Stomach (tissue), 8 donors: ENCODE measurements at regions not wholly inside any gene's neighbourhood (a gene's known extent, or its start where the extent isn't known, plus 50 kb on each side); places are given as distances from the start of the nearest gene placed in this dataset.
A peak's percentile ranks its signal among the peaks of the same experiment; 100 is the strongest.

ENCODE experiments used
- DNase-seq, 2 donors: peaks; one replicate each; pipeline versions ENCODE4 v3.0.0 to v3.0.0-alpha.2; 2013 to 2019
- H3K27ac ChIP-seq, 5 donors: fragments of 200-600 bp in 4 of 5; sonication (generic) in 4 of 5; one replicate each; pipeline ENCODE4 v1.5.1; 2013 to 2019; ENCODE audit warnings: mild to moderate bottlenecking in 1 of 5, moderate library complexity in 1 of 5
- H3K27me3 ChIP-seq, 3 donors: fragments of 200-600 bp; sonication (generic); one replicate each; pipeline ENCODE4 v1.5.1; 2017 to 2019; ENCODE audit warnings: mixed run types in 1 of 3
- H3K36me3 ChIP-seq, 4 donors: fragments of 200-600 bp; sonication (generic); 1 replicate in 3 of 4; 2 replicates in 1 of 4; pipeline ENCODE4 v1.5.1; 2016 to 2019
- H3K4me1 ChIP-seq, 4 donors: fragments of 200-600 bp; sonication (generic); one replicate each; pipeline ENCODE4 v1.5.1; 2016 to 2019
- H3K4me3 ChIP-seq, 4 donors: fragments of 200-600 bp; sonication (generic) in 3 of 4; one replicate each; pipeline ENCODE4 v1.5.1; 2016 to 2019; ENCODE audit warnings: mild to moderate bottlenecking in 1 of 4
- H3K9me3 ChIP-seq, 4 donors: fragments of 200-600 bp; sonication (generic); one replicate each; pipeline ENCODE4 v1.5.1; 2016 to 2019
- EP300 ChIP-seq: sonication (generic); formaldehyde crosslinking; IDR thresholded peaks from one replicate; pipeline ENCODE4 v1.6.1; 2017; ENCODE audit warnings: antibody characterized with exemption
- POLR2A ChIP-seq, 4 donors: fragments of 450-650 bp; IDR thresholded peaks; one replicate each; pipeline ENCODE4 v1.6.1; 2016; ENCODE audit warnings: antibody characterized with exemption in 4 of 4, control low read depth in 2 of 4, mild to moderate bottlenecking in 1 of 4, moderate library complexity in 1 of 4
- POLR2AphosphoS5 ChIP-seq, 3 donors: sonication (generic); formaldehyde crosslinking; IDR thresholded peaks; one replicate each; pipeline ENCODE4 v1.6.1; 2016; ENCODE audit warnings: antibody characterized with exemption in 3 of 3
- WGBS, 5 donors: extraction: QIAGEN DNeasy Blood & Tissue Kit in 3 of 5; methylation state at CpG; one replicate each; pipeline versions ENCODE4 v1.1.5 to v1.1.7; 2013 to 2018; 5-methylcytosine and 5-hydroxymethylcytosine counted together
- intact Hi-C: fragments of 100-400 bp; cut with DNase I; formaldehyde crosslinking; loops from one replicate; pipeline ENCODE4 v1.15.1; 2023; ENCODE audit warnings: low total_unique reads
- TF ChIP-seq, protein P1 (sequence below), 7 experiments: fragments of 450-650 bp in 4 of 7; fragments of 200-600 bp in 3 of 7; sonication (generic) in 3 of 7; IDR thresholded peaks; one replicate each; pipeline ENCODE4 v1.5.1; 2016 to 2019; ENCODE audit warnings: antibody characterized with exemption in 7 of 7, control low read depth in 2 of 7, mild to moderate bottlenecking in 1 of 7
- donor health status: healthy with polysubstance abuse.
- donor health status: Bipolar disorder and iron deficiency.
- donor health status: healthy.

DNA sequence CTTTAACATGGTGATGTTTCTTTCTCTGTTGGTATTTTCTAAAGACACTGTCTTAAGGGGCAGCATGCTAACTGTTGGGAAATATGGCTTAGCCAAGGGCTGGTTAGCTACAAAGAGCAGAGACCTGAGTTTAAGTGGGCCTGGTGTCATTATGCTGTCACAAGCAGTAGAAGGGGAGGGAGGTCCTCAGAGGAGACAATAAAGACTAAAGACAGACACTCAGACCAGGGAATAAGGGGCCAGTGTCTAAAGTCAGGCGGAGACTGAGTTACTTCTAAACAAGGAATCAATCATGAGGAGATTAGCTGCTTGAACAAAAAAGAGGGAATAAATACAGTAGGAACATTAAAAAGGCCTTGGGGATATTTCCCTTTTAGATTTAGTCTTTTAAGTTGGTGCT is 142.7 kb upstream of the DPPA4 start:
- 33 to 77% (median 66%) methylated on average over 1 of the region's 1 CpG for WGBS, 5 donors

GRCh38 chr3:109478614-109479013 is 141.3 kb upstream of the DPPA4 start:
- H3K9me3 ChIP-seq, result no peaks in the 10 kb centered on the region
- no peak for DNase-seq
- no peak overlapping the region for H3K27ac ChIP-seq
- H3K36me3 ChIP-seq, result no peaks in the 10 kb centered on the region
- no peaks in the 10 kb centered on the region for H3K4me1 ChIP-seq
- WGBS, 5 donors, result 85 to 98% (median 87%) methylated on average over 1 of the region's 1 CpG
- intact Hi-C loops, result no loop called here
- no peaks in the 10 kb centered on the region for H3K27me3 ChIP-seq
- TF ChIP-seq POLR2AphosphoS5 (IDR thresholded peaks at IDR 0.05) (no peak), EP300 (no peak), POLR2A (IDR thresholded peaks at IDR 0.05) (no peak)
- TF ChIP-seq, protein P1, sequence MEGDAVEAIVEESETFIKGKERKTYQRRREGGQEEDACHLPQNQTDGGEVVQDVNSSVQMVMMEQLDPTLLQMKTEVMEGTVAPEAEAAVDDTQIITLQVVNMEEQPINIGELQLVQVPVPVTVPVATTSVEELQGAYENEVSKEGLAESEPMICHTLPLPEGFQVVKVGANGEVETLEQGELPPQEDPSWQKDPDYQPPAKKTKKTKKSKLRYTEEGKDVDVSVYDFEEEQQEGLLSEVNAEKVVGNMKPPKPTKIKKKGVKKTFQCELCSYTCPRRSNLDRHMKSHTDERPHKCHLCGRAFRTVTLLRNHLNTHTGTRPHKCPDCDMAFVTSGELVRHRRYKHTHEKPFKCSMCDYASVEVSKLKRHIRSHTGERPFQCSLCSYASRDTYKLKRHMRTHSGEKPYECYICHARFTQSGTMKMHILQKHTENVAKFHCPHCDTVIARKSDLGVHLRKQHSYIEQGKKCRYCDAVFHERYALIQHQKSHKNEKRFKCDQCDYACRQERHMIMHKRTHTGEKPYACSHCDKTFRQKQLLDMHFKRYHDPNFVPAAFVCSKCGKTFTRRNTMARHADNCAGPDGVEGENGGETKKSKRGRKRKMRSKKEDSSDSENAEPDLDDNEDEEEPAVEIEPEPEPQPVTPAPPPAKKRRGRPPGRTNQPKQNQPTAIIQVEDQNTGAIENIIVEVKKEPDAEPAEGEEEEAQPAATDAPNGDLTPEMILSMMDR (IDR thresholded peaks at IDR 0.05), result no peak
- H3K4me3 ChIP-seq, result no peak overlapping the region

More for the DNA sequence above, 142.7 kb upstream of the DPPA4 start:
- Histone ChIP-seq H3K4me1 (no peaks in the 10 kb centered on the region), H3K27ac (no peak overlapping the region), H3K36me3 (no peaks in the 10 kb centered on the region), H3K27me3 (no peaks in the 10 kb centered on the region), H3K9me3 (no peaks in the 10 kb centered on the region), H3K4me3 (no peak overlapping the region)
- DNase-seq, result peak in 1 of 2 donors; percentile 1
- intact Hi-C loops, result no loop called here
- TF ChIP-seq POLR2A (IDR thresholded peaks at IDR 0.05) (no peak), POLR2AphosphoS5 (IDR thresholded peaks at IDR 0.05) (no peak), EP300 (no peak)
- TF ChIP-seq, protein P1 (IDR thresholded peaks at IDR 0.05), result no peak

- Histone ChIP-seq H3K4me3 (no peak overlapping the region), H3K27ac (no peak overlapping the region), H3K36me3 (no peaks in the 10 kb centered on the region), H3K9me3 (peaks cover 0 to 7% (median 3%) of the 10 kb centered on the region in 4 donors), H3K4me1 (no peaks in the 10 kb centered on the region), H3K27me3 (no peaks in the 10 kb centered on the region)
- no peak for DNase-seq
- TF ChIP-seq POLR2AphosphoS5 (IDR thresholded peaks at IDR 0.05), result no peak
- TF ChIP-seq, protein P1 (IDR thresholded peaks at IDR 0.05), result no peak
- TF ChIP-seq POLR2A (IDR thresholded peaks at IDR 0.05), result no peak
- TF ChIP-seq EP300, result no peak
- intact Hi-C loops, result no loop called here
- 43 to 53% (median 46%) methylated on average over 3 of the region's 3 CpGs for WGBS, 5 donors
Measured at GRCh38 chr3:109460961-109461360, 123.6 kb upstream of the DPPA4 start.

DNA sequence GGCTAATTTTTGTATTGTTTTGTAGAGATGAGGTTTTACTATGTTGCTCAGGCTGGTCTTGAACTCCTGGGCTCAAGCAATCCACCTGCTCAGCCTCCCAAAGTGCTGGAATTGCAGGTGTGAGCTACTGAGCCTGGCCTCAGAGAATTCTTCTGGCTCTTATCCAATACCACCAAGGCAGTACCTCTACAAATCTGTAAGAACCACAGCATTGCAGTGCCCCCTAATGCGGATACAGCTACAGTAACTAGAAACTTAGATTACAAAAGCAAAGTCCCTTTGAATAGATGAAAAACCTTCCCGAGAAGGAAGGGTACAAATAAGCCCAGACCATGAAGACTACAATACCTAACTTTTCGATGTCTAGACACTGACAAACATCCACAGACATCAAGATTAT is 107.9 kb upstream of the DPPA4 start:
- TF ChIP-seq POLR2A (IDR thresholded peaks at IDR 0.05), result no peak
- TF ChIP-seq EP300, result no peak
- no peak for TF ChIP-seq POLR2AphosphoS5 (IDR thresholded peaks at IDR 0.05)
- TF ChIP-seq, protein P1 (IDR thresholded peaks at IDR 0.05), result no peak
- WGBS, 5 donors, result 69 to 85% (median 74%) methylated on average over 3 of the region's 3 CpGs
- peaks cover 0 to 41% (median 25%) of the 10 kb centered on the region in 4 donors for H3K9me3 ChIP-seq
- H3K4me3 ChIP-seq, result no peak overlapping the region
- H3K27ac ChIP-seq, result no peak overlapping the region
- H3K27me3 ChIP-seq, result peaks cover 0 to 4% (median 0%) of the 10 kb centered on the region in 3 donors
- H3K4me1 ChIP-seq, result no peaks in the 10 kb centered on the region
- no peak for DNase-seq
- H3K36me3 ChIP-seq, result no peaks in the 10 kb centered on the region
- intact Hi-C loops, result no loop called here
